ENCODE measurements at regions not wholly inside any gene's neighbourhood (a gene's known extent, or its start where the extent isn't known, plus 50 kb on each side); places are given as distances from the start of the nearest gene placed in this dataset.

DNA sequence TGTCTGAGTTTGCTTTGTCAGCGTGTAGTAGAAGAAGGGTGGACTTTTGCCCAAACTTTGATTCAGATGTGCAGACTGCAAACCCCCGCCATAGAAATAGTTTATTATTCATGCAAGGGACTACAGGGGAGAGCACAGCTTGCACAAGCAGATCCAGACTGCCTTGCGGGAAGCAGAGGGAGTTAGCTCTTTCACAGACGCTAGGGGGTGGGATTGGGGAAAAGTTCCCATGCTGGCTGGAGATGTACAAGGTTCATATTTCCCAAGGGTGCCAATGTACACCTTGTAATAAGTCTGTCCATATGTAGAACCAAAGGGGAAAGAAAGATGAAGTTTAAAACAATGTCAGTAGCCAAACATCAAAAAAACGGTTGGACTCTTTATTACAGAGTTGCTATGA is 749.7 kb upstream of the COX7C start:
- BruUV-seq (replicated peaks) = no TSS peak
- CTCF ChIA-PET = interaction anchor here (0.6 kb wide), 1 partner anchor 1114 kb away, joined by 3 read pairs; no protein-coding TSS in a partner anchor
- TF ChIP-seq, protein P1, sequence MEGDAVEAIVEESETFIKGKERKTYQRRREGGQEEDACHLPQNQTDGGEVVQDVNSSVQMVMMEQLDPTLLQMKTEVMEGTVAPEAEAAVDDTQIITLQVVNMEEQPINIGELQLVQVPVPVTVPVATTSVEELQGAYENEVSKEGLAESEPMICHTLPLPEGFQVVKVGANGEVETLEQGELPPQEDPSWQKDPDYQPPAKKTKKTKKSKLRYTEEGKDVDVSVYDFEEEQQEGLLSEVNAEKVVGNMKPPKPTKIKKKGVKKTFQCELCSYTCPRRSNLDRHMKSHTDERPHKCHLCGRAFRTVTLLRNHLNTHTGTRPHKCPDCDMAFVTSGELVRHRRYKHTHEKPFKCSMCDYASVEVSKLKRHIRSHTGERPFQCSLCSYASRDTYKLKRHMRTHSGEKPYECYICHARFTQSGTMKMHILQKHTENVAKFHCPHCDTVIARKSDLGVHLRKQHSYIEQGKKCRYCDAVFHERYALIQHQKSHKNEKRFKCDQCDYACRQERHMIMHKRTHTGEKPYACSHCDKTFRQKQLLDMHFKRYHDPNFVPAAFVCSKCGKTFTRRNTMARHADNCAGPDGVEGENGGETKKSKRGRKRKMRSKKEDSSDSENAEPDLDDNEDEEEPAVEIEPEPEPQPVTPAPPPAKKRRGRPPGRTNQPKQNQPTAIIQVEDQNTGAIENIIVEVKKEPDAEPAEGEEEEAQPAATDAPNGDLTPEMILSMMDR (IDR thresholded peaks at IDR 0.05; ENCODE audit: unreplicated experiment) = no peak

DNA sequence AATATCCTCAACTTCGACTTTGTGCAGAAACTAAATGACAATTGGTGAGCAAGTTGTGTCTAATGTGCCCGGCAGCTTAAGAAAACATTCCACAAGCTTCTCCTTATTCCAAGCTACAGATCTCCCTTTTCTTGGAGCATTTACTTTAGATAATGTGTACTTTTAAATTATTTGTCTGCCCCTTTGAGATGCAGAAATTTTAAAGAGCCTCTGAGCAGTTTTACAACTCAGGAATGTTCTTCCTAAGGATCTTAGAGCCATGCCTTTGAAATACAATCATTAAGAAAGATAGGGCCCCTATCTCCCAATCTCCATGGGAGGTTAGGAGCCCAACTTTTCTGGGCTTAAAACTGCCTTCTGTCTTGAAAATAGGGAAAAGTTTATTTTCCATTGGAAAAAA is 723.7 kb upstream of the COX7C start:
- intact Hi-C loops (cut with micrococcal nuclease) = no loop called here
- no peak overlapping the region for H3K4me3 Mint-ChIP-seq (ENCODE audit: unreplicated experiment)
- H3K27ac Mint-ChIP-seq (ENCODE audit: low read depth, unreplicated experiment) = no peak overlapping the region
- DNase-seq (ENCODE audit: unreplicated experiment) = no peak
- CTCF ChIA-PET = no interaction called here
- POLR2A ChIA-PET = no interaction called here
- H3K9me3 Mint-ChIP-seq (ENCODE audit: unreplicated experiment) = peaks cover 7% of the 10 kb centered on the region
- no TSS peak for BruUV-seq (replicated peaks)
- TF ChIP-seq, protein P1 (IDR thresholded peaks at IDR 0.05; ENCODE audit: unreplicated experiment) = no peak
- no peaks in the 10 kb centered on the region for H3K4me1 Mint-ChIP-seq (ENCODE audit: insufficient read depth, unreplicated experiment)
- peaks cover 35% of the 10 kb centered on the region for H3K27me3 Mint-ChIP-seq (ENCODE audit: insufficient read depth, unreplicated experiment)
- no peaks in the 10 kb centered on the region for H3K36me3 Mint-ChIP-seq (ENCODE audit: insufficient read depth, unreplicated experiment)

More for the DNA sequence above, 749.7 kb upstream of the COX7C start:
- Mint-ChIP-seq H3K4me3 (ENCODE audit: unreplicated experiment) (no peak overlapping the region), H3K4me1 (ENCODE audit: insufficient read depth, unreplicated experiment) (no peaks in the 10 kb centered on the region), H3K27ac (ENCODE audit: low read depth, unreplicated experiment) (no peak overlapping the region), H3K27me3 (ENCODE audit: insufficient read depth, unreplicated experiment) (no peaks in the 10 kb centered on the region), H3K36me3 (ENCODE audit: insufficient read depth, unreplicated experiment) (peaks cover 4% of the 10 kb centered on the region), H3K9me3 (ENCODE audit: unreplicated experiment) (peaks cover 17% of the 10 kb centered on the region)
- POLR2A ChIA-PET = no interaction called here
- no peak for DNase-seq (ENCODE audit: unreplicated experiment)
- intact Hi-C loops (cut with micrococcal nuclease) = no loop called here

DNA sequence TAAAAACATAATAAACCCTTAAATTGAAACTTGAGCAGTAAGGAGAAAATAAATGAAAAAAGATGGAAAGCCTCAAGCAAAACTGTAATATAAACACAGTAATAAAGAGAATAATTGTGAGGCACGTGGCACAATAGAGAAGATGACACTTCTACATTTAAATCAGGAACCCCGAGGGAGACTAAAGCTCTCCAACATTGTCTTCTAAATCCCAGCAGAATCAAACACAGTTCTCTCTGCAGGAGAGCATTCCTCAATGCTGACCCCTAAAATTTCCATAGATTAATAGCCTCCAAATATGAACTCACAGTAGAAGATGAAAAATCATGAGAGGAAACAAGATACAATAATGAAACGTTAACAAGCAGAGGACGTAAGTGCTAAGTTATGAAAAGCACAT is 721.2 kb upstream of the COX7C start:
- H3K36me3 Mint-ChIP-seq (ENCODE audit: insufficient read depth, unreplicated experiment) = no peaks in the 10 kb centered on the region
- H3K9me3 Mint-ChIP-seq (ENCODE audit: unreplicated experiment) = peaks cover 7% of the 10 kb centered on the region
- intact Hi-C loops (cut with micrococcal nuclease) = no loop called here
- no peaks in the 10 kb centered on the region for H3K4me1 Mint-ChIP-seq (ENCODE audit: insufficient read depth, unreplicated experiment)
- BruUV-seq (replicated peaks) = no TSS peak
- TF ChIP-seq, protein P1 (IDR thresholded peaks at IDR 0.05; ENCODE audit: unreplicated experiment) = no peak
- CTCF ChIA-PET = no interaction called here
- no peak overlapping the region for H3K4me3 Mint-ChIP-seq (ENCODE audit: unreplicated experiment)
- peaks cover 18% of the 10 kb centered on the region for H3K27me3 Mint-ChIP-seq (ENCODE audit: insufficient read depth, unreplicated experiment)
- POLR2A ChIA-PET = interaction anchor here (0.7 kb wide), 1 partner anchor 22 kb away, joined by 3 read pairs; no protein-coding TSS in a partner anchor
- no peak for DNase-seq (ENCODE audit: unreplicated experiment)
- no peak overlapping the region for H3K27ac Mint-ChIP-seq (ENCODE audit: low read depth, unreplicated experiment)

DNA sequence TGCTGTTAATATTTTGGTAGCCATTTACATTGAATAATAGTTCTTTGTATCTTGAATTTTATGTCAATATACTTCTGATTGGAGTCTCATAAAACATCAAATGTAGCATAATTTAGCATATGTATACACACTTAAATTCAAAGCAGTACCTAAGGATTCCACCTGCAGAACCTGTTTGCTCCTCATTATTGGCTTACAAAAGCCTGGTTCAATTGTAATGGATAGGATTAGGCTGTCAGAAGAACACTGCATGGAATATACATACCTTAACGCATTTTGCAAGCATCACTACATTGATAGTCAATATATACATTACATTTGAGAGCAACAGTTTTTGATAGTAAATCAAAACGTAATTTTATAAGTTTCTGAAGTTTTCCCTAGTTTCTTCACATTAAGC is 711.3 kb upstream of the COX7C start:
- H3K4me1 Mint-ChIP-seq (ENCODE audit: insufficient read depth, unreplicated experiment) = no peaks in the 10 kb centered on the region
- H3K4me3 Mint-ChIP-seq (ENCODE audit: unreplicated experiment) = no peak overlapping the region
- intact Hi-C loops (cut with micrococcal nuclease) = no loop called here
- H3K9me3 Mint-ChIP-seq (ENCODE audit: unreplicated experiment) = no peaks in the 10 kb centered on the region
- H3K36me3 Mint-ChIP-seq (ENCODE audit: insufficient read depth, unreplicated experiment) = no peaks in the 10 kb centered on the region
- BruUV-seq (replicated peaks) = no TSS peak
- CTCF ChIA-PET = no interaction called here
- DNase-seq (ENCODE audit: unreplicated experiment) = no peak
- TF ChIP-seq, protein P1 (IDR thresholded peaks at IDR 0.05; ENCODE audit: unreplicated experiment) = no peak
- H3K27me3 Mint-ChIP-seq (ENCODE audit: insufficient read depth, unreplicated experiment) = no peaks in the 10 kb centered on the region
- H3K27ac Mint-ChIP-seq (ENCODE audit: low read depth, unreplicated experiment) = no peak overlapping the region
- POLR2A ChIA-PET = no interaction called here

Measured in MCF 10A (cell line).